ENCODE measurements at regions not wholly inside any gene's neighbourhood (a gene's known extent, or its start where the extent isn't known, plus 50 kb on each side); places are given as distances from the start of the nearest gene placed in this dataset.

GRCh38 chr16:77077256-77077922, 113.6 kb upstream of the MON1B start:
- Histone ChIP-seq H3K4me1 (no peaks in the 10 kb centered on the region), H3K9me3 (no peaks in the 10 kb centered on the region), H3K4me3 (no peak overlapping the region), H3K27ac (no peak overlapping the region), H3K4me2 (no peak overlapping the region)
- POLR2A ChIA-PET, result no interaction called here
- FAIRE-seq (no peak), DNase-seq (ENCODE audit: low read depth in 1 of 2, low spot score in 1 of 2) (no peak), ATAC-seq (no peak)
- WGBS (ENCODE audit: missing lambda C conversion rate), result 22% methylated on average over 8 of the region's 8 CpGs
- no peak for TF ChIP-seq HOXB13 (CRISPR knock-in tag; IDR thresholded peaks at IDR 0.05; ENCODE audit: low read depth)
- TF ChIP-seq RARB (CRISPR knock-in tag; IDR thresholded peaks at IDR 0.05), result no peak
- no peak for TF ChIP-seq ZSCAN20 (CRISPR knock-in tag; IDR thresholded peaks at IDR 0.05)
- no peak for TF ChIP-seq CHD2 (IDR thresholded peaks at IDR 0.05; ENCODE audit: low read length, partially characterized antibody)
- TF ChIP-seq TP53 (CRISPR knock-in tag; IDR thresholded peaks at IDR 0.05), result no peak
- TF ChIP-seq SMC3 (IDR thresholded peaks at IDR 0.05), result no peak
- no peak for TF ChIP-seq RFX5 (IDR thresholded peaks at IDR 0.05)
- TF ChIP-seq RCOR1 (IDR thresholded peaks at IDR 0.05; ENCODE audit: low read depth, low read length), result no peak
- TF ChIP-seq MAX (IDR thresholded peaks at IDR 0.05), result no peak
- TF ChIP-seq HES2 (IDR thresholded peaks at IDR 0.05), result no peak
- TF ChIP-seq PBX3 (IDR thresholded peaks at IDR 0.05), result no peak
- CTCF ChIA-PET, result interaction anchor here (0.6 kb wide), 1 partner anchor 863 kb away, joined by 3 read pairs; no protein-coding TSS in a partner anchor

- Histone ChIP-seq H3K27ac (no peak overlapping the region), H3K9me3 (no peaks in the 10 kb centered on the region), H3K4me1 (no peaks in the 10 kb centered on the region), H3K4me2 (no peak overlapping the region), H3K4me3 (no peak overlapping the region)
- DNase-seq (ENCODE audit: low read depth in 1 of 2, low spot score in 1 of 2) (no peak), ATAC-seq (no peak), FAIRE-seq (no peak)
- 2% methylated on average over 1 of the region's 1 CpG for WGBS (ENCODE audit: missing lambda C conversion rate)
- TF ChIP-seq CBX8 (IDR thresholded peaks at IDR 0.05) (no peak), EP300 (IDR thresholded peaks at IDR 0.05) (no peak), CBX2 (IDR thresholded peaks at IDR 0.05; ENCODE audit: borderline replicate concordance, low read depth) (no peak), RNF2 (IDR thresholded peaks at IDR 0.05; ENCODE audit: borderline replicate concordance, low read depth) (no peak), KDM1A (IDR thresholded peaks at IDR 0.05; ENCODE audit: low read depth) (no peak), MAZ (IDR thresholded peaks at IDR 0.05; ENCODE audit: borderline replicate concordance, low read depth, low read length) (no peak), FOSB (CRISPR knock-in tag; IDR thresholded peaks at IDR 0.05) (no peak), NPAS2 (CRISPR knock-in tag; IDR thresholded peaks at IDR 0.05; ENCODE audit: borderline replicate concordance) (no peak), HOXB13 (CRISPR knock-in tag; IDR thresholded peaks at IDR 0.05; ENCODE audit: low read depth) (no peak), FOSL2 (IDR thresholded peaks at IDR 0.05) (no peak), FOSL2 (CRISPR knock-in tag; IDR thresholded peaks at IDR 0.05) (no peak), ZC3H11A (IDR thresholded peaks at IDR 0.05) (no peak), ESRRA (IDR thresholded peaks at IDR 0.05; ENCODE audit: borderline replicate concordance, low read length) (no peak), PBX3 (IDR thresholded peaks at IDR 0.05) (no peak), CTCF (IDR thresholded peaks at IDR 0.05) (no peak), MYC (IDR thresholded peaks at IDR 0.05; ENCODE audit: borderline replicate concordance, low read length) (no peak), POLR2AphosphoS2 (conservative IDR thresholded peaks at IDR 0.05; ENCODE audit: low read length) (no peak)
- CTCF ChIA-PET, result no interaction called here
- POLR2A ChIA-PET, result no interaction called here
Observed at GRCh38 chr16:77085981-77086380, 105.0 kb upstream of the MON1B start.

Measured in A549 (cell line).